ENCODE measurements at regions not wholly inside any gene's neighbourhood (a gene's known extent, or its start where the extent isn't known, plus 50 kb on each side); places are given as distances from the start of the nearest gene placed in this dataset.
A peak's percentile ranks its signal among the peaks of the same experiment; 100 is the strongest.

- no peak for TF ChIP-seq CTCF (IDR thresholded peaks at IDR 0.05; ENCODE audit: insufficient read depth, missing control alignments)
- no peak for FAIRE-seq
- no peak for DNase-seq (ENCODE audit: insufficient read length, low spot score)
Observed at GRCh38 chr11:104286129-104286528, 122.2 kb upstream of the PDGFD start.

- DNase-seq (ENCODE audit: insufficient read length, low spot score) (no peak), FAIRE-seq (no peak)
- no peak for TF ChIP-seq CTCF (IDR thresholded peaks at IDR 0.05; ENCODE audit: insufficient read depth, missing control alignments)
Observed at GRCh38 chr11:104279587-104279986, 115.6 kb upstream of the PDGFD start.

- DNase-seq (ENCODE audit: insufficient read length, low spot score) (no peak), FAIRE-seq (no peak)
Observed at GRCh38 chr11:104275992-104276391, 112.0 kb upstream of the PDGFD start.

GRCh38 chr11:104260456-104260855 lies 96.5 kb upstream of the PDGFD start:
- FAIRE-seq (no peak), DNase-seq (ENCODE audit: insufficient read length, low spot score) (no peak)
- no peak for TF ChIP-seq CTCF (IDR thresholded peaks at IDR 0.05; ENCODE audit: insufficient read depth, missing control alignments)

More at GRCh38 chr11:104275992-104276391, 112.0 kb upstream of the PDGFD start:
- TF ChIP-seq CTCF (IDR thresholded peaks at IDR 0.05; ENCODE audit: insufficient read depth, missing control alignments) = no peak

GRCh38 chr11:104259121-104259610 lies 95.2 kb upstream of the PDGFD start:
- TF ChIP-seq CTCF (IDR thresholded peaks at IDR 0.05; ENCODE audit: insufficient read depth, missing control alignments) = no peak
- FAIRE-seq = no peak

GRCh38 chr11:104256525-104256924 lies 92.6 kb upstream of the PDGFD start:
- DNase-seq (ENCODE audit: insufficient read length, low spot score) = no peak
- no peak for TF ChIP-seq CTCF (IDR thresholded peaks at IDR 0.05; ENCODE audit: insufficient read depth, missing control alignments)
- no peak for FAIRE-seq

More at GRCh38 chr11:104259121-104259610, 95.2 kb upstream of the PDGFD start:
- DNase-seq (ENCODE audit: insufficient read length, low spot score) = no peak

GRCh38 chr11:104254347-104254746 lies 90.4 kb upstream of the PDGFD start:
- DNase-seq (ENCODE audit: insufficient read length, low spot score) = no peak
- FAIRE-seq = no peak

More at GRCh38 chr11:104254347-104254746, 90.4 kb upstream of the PDGFD start:
- TF ChIP-seq CTCF (IDR thresholded peaks at IDR 0.05; ENCODE audit: insufficient read depth, missing control alignments) = peak; percentile 43
